ENCODE measurements at regions not wholly inside any gene's neighbourhood (a gene's known extent, or its start where the extent isn't known, plus 50 kb on each side); places are given as distances from the start of the nearest gene placed in this dataset.

GRCh38 chr10:108753326-108753725 lies 1170.0 kb downstream of the XPNPEP1 start:
- in situ Hi-C loops (cut with MboI; ENCODE audit: low sequenced_read_pairs): no loop called here

- in situ Hi-C loops (cut with MboI; ENCODE audit: low sequenced_read_pairs): no loop called here
Measured at GRCh38 chr10:108749042-108749441, 1174.3 kb downstream of the XPNPEP1 start.

GRCh38 chr10:108736111-108736510 lies 1187.2 kb downstream of the XPNPEP1 start:
- in situ Hi-C loops (cut with MboI; ENCODE audit: low sequenced_read_pairs): no loop called here

GRCh38 chr10:108735380-108735779 lies 1187.9 kb downstream of the XPNPEP1 start:
- in situ Hi-C loops (cut with MboI; ENCODE audit: low sequenced_read_pairs): no loop called here

- in situ Hi-C loops (cut with MboI; ENCODE audit: low sequenced_read_pairs): no loop called here
Measured at GRCh38 chr10:108721874-108722273, 1201.4 kb downstream of the XPNPEP1 start.

GRCh38 chr10:108716352-108716751 lies 1207.0 kb downstream of the XPNPEP1 start:
- in situ Hi-C loops (cut with MboI; ENCODE audit: low sequenced_read_pairs): no loop called here

GRCh38 chr10:108709927-108710722 lies 1213.2 kb downstream of the XPNPEP1 start:
- in situ Hi-C loops (cut with MboI; ENCODE audit: low sequenced_read_pairs): no loop called here

GRCh38 chr10:108708363-108708762 lies 1214.9 kb downstream of the XPNPEP1 start:
- in situ Hi-C loops (cut with MboI; ENCODE audit: low sequenced_read_pairs): no loop called here

- in situ Hi-C loops (cut with MboI; ENCODE audit: low sequenced_read_pairs): no loop called here
Measured at GRCh38 chr10:108696792-108697477, 1226.4 kb downstream of the XPNPEP1 start.

- in situ Hi-C loops (cut with MboI; ENCODE audit: low sequenced_read_pairs): no loop called here
Measured at GRCh38 chr10:108691126-108691525, 1232.2 kb downstream of the XPNPEP1 start.

GRCh38 chr10:108690530-108690929 lies 1232.8 kb downstream of the XPNPEP1 start:
- in situ Hi-C loops (cut with MboI; ENCODE audit: low sequenced_read_pairs): no loop called here

- in situ Hi-C loops (cut with MboI; ENCODE audit: low sequenced_read_pairs): no loop called here
Measured at GRCh38 chr10:108689891-108690290, 1233.4 kb downstream of the XPNPEP1 start.

- in situ Hi-C loops (cut with MboI; ENCODE audit: low sequenced_read_pairs): no loop called here
Measured at GRCh38 chr10:108688314-108688713, 1235.0 kb downstream of the XPNPEP1 start.

GRCh38 chr10:108685863-108686531 lies 1237.3 kb downstream of the XPNPEP1 start:
- in situ Hi-C loops (cut with MboI; ENCODE audit: low sequenced_read_pairs): no loop called here

- in situ Hi-C loops (cut with MboI; ENCODE audit: low sequenced_read_pairs): no loop called here
Measured at GRCh38 chr10:108684431-108684830, 1238.9 kb downstream of the XPNPEP1 start.

- in situ Hi-C loops (cut with MboI; ENCODE audit: low sequenced_read_pairs): no loop called here
Measured at GRCh38 chr10:108673741-108674140, 1249.6 kb downstream of the XPNPEP1 start.

GRCh38 chr10:108663587-108663986 lies 1259.7 kb downstream of the XPNPEP1 start:
- in situ Hi-C loops (cut with MboI; ENCODE audit: low sequenced_read_pairs): no loop called here

- in situ Hi-C loops (cut with MboI; ENCODE audit: low sequenced_read_pairs): no loop called here
Measured at GRCh38 chr10:108662975-108663374, 1260.3 kb downstream of the XPNPEP1 start.

GRCh38 chr10:108655057-108655456 lies 1268.3 kb downstream of the XPNPEP1 start:
- in situ Hi-C loops (cut with MboI; ENCODE audit: low sequenced_read_pairs): no loop called here

GRCh38 chr10:108653531-108653930 lies 1269.8 kb downstream of the XPNPEP1 start:
- in situ Hi-C loops (cut with MboI; ENCODE audit: low sequenced_read_pairs): no loop called here

- in situ Hi-C loops (cut with MboI; ENCODE audit: low sequenced_read_pairs): no loop called here
Measured at GRCh38 chr10:108639010-108639409, 1284.3 kb downstream of the XPNPEP1 start.

GRCh38 chr10:108638225-108638624 lies 1285.1 kb downstream of the XPNPEP1 start:
- in situ Hi-C loops (cut with MboI; ENCODE audit: low sequenced_read_pairs): no loop called here
